ENCODE measurements at regions not wholly inside any gene's neighbourhood (a gene's known extent, or its start where the extent isn't known, plus 50 kb on each side); places are given as distances from the start of the nearest gene placed in this dataset.

DNA sequence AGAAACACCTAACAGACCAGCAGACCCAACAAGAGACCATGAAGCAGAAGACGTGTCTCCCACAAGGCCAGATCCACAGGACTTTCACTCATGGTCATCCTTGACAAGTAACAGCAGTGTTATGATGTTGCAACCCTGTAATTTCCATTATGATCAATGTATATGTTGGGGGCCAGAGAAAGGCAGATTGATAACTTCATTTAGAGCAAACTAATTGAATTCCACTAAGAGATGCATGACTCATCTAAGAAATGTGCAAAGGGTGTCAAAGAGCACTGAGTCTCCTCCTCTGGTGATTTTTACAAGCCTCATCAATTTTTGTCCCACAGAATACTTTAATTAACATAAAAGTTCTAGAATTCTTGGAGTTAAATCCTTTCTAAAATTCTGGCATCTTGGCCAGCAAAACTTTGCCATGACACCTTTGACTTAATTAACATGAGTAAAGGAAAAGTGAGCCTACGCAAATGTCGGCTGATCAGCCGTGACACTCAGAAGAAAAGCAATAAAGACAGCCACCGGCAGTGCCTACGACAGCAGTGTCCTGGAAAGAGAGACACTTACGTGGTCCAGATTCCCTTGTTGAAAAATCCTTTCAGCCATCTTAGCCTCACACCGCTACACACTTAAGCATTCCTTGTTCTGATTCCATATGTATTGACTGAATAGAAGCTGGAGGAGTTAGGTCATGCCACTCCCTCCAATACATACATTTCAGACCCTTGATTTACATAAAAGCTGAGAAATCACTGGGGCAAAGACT, 370.2 kb upstream of the CCDC196 start:
- H3K9me3 Mint-ChIP-seq (ENCODE audit: low read depth): peaks cover 4% of the 10 kb centered on the region
- no peak overlapping the region for H3K4me3 Mint-ChIP-seq (ENCODE audit: unreplicated experiment)
- no peak overlapping the region for H3K27ac Mint-ChIP-seq (ENCODE audit: unreplicated experiment)
- TF ChIP-seq, protein P1, sequence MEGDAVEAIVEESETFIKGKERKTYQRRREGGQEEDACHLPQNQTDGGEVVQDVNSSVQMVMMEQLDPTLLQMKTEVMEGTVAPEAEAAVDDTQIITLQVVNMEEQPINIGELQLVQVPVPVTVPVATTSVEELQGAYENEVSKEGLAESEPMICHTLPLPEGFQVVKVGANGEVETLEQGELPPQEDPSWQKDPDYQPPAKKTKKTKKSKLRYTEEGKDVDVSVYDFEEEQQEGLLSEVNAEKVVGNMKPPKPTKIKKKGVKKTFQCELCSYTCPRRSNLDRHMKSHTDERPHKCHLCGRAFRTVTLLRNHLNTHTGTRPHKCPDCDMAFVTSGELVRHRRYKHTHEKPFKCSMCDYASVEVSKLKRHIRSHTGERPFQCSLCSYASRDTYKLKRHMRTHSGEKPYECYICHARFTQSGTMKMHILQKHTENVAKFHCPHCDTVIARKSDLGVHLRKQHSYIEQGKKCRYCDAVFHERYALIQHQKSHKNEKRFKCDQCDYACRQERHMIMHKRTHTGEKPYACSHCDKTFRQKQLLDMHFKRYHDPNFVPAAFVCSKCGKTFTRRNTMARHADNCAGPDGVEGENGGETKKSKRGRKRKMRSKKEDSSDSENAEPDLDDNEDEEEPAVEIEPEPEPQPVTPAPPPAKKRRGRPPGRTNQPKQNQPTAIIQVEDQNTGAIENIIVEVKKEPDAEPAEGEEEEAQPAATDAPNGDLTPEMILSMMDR (IDR thresholded peaks at IDR 0.05): no peak
- H3K36me3 Mint-ChIP-seq (ENCODE audit: low read depth): no peaks in the 10 kb centered on the region
- DNase-seq (ENCODE audit: low spot score): no peak
- peaks cover 2% of the 10 kb centered on the region for H3K27me3 Mint-ChIP-seq (ENCODE audit: low read depth)
- H3K4me1 Mint-ChIP-seq (ENCODE audit: low read depth): peaks cover 5% of the 10 kb centered on the region

DNA sequence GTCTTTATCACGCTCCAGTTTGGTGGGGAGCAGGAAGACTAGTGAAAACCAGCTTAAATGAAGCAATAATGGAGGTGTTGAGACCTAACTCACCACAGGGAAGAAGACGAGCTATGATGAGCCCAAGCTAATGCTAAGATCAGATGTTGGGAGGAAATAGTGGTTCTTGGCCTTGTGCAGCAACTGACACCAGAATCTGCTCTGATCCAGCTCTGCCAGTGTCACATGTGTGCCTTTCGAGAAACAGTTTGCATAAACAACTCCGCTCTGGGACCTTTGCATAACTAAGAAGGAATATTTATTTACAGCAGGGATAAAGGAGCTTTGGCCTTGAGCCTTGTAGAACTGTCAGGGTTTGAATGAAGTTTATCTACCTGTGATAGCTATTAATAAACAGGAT, 369.4 kb upstream of the CCDC196 start:
- Mint-ChIP-seq H3K4me1 (ENCODE audit: low read depth) (peaks cover 5% of the 10 kb centered on the region), H3K9me3 (ENCODE audit: low read depth) (no peaks in the 10 kb centered on the region), H3K4me3 (ENCODE audit: unreplicated experiment) (no peak overlapping the region), H3K27ac (ENCODE audit: unreplicated experiment) (no peak overlapping the region), H3K27me3 (ENCODE audit: low read depth) (no peaks in the 10 kb centered on the region), H3K36me3 (ENCODE audit: low read depth) (no peaks in the 10 kb centered on the region)
- DNase-seq (ENCODE audit: low spot score): no peak
- TF ChIP-seq, protein P1 (IDR thresholded peaks at IDR 0.05): no peak

DNA sequence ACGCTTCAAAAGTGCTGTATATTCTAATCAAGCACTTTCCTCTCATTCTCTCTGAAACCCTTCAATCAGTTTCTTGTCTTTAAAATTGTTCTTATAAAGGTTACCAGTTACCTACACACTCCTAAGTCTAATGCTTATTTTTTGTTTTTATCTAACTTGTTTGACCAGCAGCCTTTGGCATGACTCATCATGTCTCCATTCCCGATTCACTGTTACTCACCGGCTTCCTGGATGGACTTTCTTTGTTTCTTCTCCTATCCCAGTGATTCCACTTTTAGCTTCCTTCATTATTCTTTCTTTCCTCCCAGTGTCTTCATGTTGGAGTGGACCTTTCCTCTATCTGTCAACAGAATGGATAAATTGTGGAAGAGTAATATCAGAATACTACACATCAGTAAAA, 368.6 kb upstream of the CCDC196 start:
- no peak overlapping the region for H3K4me3 Mint-ChIP-seq (ENCODE audit: unreplicated experiment)
- no peak overlapping the region for H3K27ac Mint-ChIP-seq (ENCODE audit: unreplicated experiment)
- no peaks in the 10 kb centered on the region for H3K36me3 Mint-ChIP-seq (ENCODE audit: low read depth)
- H3K9me3 Mint-ChIP-seq (ENCODE audit: low read depth): peaks cover 4% of the 10 kb centered on the region
- H3K27me3 Mint-ChIP-seq (ENCODE audit: low read depth): no peaks in the 10 kb centered on the region
- DNase-seq (ENCODE audit: low spot score): no peak
- peaks cover 5% of the 10 kb centered on the region for H3K4me1 Mint-ChIP-seq (ENCODE audit: low read depth)
- TF ChIP-seq, protein P1 (IDR thresholded peaks at IDR 0.05): no peak

DNA sequence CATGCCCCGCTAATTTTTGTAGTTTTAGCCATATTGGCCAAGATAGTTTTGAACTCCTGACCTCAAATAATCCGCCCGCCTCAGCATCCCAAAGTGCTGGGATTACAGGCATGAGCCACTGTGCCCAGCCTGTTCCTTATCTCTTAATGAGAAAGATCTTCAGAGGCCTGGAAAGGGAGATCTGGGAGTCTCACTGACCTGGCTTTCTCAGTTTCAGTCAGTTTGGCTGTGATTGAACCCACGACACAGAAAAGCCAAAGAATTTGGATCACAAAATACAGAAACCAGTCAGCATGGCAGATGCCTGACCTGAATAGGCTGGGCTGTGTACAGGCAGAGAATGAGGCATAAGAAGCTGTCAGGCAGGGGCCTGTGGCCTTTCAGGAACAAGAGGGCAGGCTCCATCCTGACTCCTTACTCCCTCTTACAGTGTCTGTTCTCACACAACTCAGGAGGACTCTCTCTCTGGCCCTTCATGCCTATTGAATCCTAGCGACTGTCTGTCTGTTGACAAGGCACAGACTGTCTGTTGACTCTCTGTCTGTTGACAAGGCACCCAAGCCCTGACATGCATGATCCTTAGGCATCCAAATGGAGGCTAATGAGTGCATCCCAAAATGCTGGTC, 366.5 kb upstream of the CCDC196 start:
- TF ChIP-seq, protein P1 (IDR thresholded peaks at IDR 0.05): no peak
- H3K27ac Mint-ChIP-seq (ENCODE audit: unreplicated experiment): no peak overlapping the region

DNA sequence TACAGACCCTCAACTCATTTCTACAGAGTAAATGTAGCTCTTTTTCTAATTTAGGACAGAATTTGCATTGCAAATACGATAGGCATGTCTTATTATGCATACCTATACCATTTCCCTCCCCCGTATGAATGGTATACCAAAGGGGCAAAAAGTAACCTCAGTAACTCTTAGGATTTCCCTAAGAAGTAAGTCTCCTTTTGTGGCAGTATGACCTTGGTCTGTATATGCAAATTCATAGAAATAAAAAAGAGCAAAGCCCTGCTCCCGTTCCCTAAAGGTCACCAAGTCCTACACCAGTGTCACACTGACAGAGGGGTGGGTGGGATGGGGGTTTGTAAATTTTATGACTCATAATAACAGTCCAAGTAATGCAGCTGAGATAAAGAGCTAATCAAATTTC, 365.8 kb upstream of the CCDC196 start:
- no peaks in the 10 kb centered on the region for H3K36me3 Mint-ChIP-seq (ENCODE audit: low read depth)
- H3K27ac Mint-ChIP-seq (ENCODE audit: unreplicated experiment): no peak overlapping the region
- H3K27me3 Mint-ChIP-seq (ENCODE audit: low read depth): no peaks in the 10 kb centered on the region
- TF ChIP-seq, protein P1 (IDR thresholded peaks at IDR 0.05): no peak
- H3K9me3 Mint-ChIP-seq (ENCODE audit: low read depth): peaks cover 5% of the 10 kb centered on the region
- no peak overlapping the region for H3K4me3 Mint-ChIP-seq (ENCODE audit: unreplicated experiment)
- peaks cover 5% of the 10 kb centered on the region for H3K4me1 Mint-ChIP-seq (ENCODE audit: low read depth)
- DNase-seq (ENCODE audit: low spot score): no peak

More for the DNA sequence above, 366.5 kb upstream of the CCDC196 start:
- no peak overlapping the region for H3K4me3 Mint-ChIP-seq (ENCODE audit: unreplicated experiment)
- no peak for DNase-seq (ENCODE audit: low spot score)
- H3K36me3 Mint-ChIP-seq (ENCODE audit: low read depth): no peaks in the 10 kb centered on the region
- no peaks in the 10 kb centered on the region for H3K27me3 Mint-ChIP-seq (ENCODE audit: low read depth)
- peaks cover 5% of the 10 kb centered on the region for H3K4me1 Mint-ChIP-seq (ENCODE audit: low read depth)
- peaks cover 5% of the 10 kb centered on the region for H3K9me3 Mint-ChIP-seq (ENCODE audit: low read depth)

All from chondrocyte (in vitro differentiated cells).